Stimulated activated naive CD4-positive, alpha-beta T cell (primary cell): ENCODE measurements at regions not wholly inside any gene's neighbourhood (a gene's known extent, or its start where the extent isn't known, plus 50 kb on each side); places are given as distances from the start of the nearest gene placed in this dataset.
A peak's percentile ranks its signal among the peaks of the same experiment; 100 is the strongest.

Experiments used
- DNase-seq, 6 experiments: peaks; one replicate each; lab custom pipeline; 2025; lab: John Stamatoyannopoulos, UW

DNA sequence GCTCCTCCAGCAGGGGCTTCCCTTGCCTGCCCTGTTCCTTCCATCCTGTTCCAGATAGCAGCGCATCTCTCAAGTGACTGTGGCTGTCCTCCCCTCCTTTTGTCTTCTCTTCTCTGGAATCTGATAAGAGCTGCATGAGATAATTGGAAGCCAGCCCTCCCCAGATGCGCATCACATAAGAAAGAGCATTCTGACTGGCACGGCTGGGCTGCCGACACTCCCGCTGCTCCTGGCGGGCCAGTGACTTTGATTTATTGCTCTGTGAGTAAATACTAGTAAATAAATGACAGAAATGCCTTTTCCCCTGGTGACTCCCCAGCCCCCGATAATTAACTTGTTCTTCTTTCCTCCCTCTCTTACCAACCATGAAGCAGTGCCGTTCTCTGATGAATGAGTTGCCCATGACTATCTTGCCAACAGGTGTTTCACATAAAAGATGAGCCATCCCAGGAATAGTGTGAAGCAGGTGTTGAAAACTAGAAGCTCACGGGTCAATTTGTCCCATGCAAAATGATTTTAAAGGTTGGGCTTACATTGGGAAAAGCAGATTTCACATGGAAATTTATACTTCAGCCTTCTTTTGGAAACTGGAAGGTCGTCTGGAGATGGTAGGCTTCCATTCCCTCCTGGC, 212.3 kb downstream of the ERCC6L2 start:
- no peak for DNase-seq

GRCh38 chr9:96086936-96087571, 211.6 kb downstream of the ERCC6L2 start:
- no peak for DNase-seq

DNA sequence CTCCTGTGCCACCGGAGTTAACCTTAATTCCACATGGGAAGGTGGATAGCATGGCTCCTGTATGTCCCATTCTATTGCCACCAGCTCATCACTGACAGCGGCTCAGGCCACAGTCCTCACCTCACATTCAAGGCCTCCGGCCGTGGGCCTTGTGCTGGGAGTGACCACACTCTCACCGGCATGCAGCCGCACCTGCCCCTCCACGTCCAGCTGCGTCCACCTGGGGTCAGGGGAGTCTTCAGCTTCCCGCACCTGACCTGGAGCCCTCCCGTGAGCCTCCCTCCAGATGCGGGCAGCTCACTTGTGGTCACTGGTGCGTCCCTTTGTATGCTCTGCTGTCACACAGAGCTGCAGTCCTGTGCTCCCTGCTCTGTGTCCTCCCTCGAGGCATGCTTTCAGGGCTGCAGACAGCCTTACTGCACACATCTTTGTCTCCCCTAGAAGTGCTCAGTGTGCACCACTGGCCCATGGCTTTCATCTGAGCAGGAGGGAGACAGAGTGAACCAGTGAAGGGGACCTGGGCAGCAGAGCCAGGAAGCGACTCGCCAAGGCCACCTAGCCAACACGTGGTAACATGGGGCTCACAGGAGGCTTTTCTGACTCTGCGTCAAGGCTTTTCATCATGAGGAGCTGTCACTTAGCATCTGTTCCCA, 210.1 kb downstream of the ERCC6L2 start:
- no peak for DNase-seq

DNA sequence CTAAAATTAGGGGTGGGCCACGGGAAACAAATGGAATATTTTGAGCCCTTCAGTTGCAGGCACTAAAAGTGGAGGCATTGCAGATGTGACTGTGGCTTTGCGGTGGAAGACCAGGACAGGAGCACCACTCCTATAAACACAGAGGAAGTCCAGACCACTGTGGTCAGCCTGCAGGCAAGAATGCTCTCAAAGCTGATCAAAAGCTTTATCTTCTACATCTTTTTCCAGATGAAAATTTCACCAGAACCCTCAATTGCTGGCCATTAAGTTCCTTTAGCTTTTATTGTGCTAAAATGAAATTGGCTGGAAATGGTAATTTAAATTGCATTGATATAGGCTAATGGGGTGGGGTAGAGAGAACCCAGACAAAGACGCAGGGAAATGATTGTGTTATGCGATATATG, 208.8 kb downstream of the ERCC6L2 start:
- no peak for DNase-seq

GRCh38 chr9:96082516-96083232, 207.2 kb downstream of the ERCC6L2 start:
- DNase-seq = no peak

DNA sequence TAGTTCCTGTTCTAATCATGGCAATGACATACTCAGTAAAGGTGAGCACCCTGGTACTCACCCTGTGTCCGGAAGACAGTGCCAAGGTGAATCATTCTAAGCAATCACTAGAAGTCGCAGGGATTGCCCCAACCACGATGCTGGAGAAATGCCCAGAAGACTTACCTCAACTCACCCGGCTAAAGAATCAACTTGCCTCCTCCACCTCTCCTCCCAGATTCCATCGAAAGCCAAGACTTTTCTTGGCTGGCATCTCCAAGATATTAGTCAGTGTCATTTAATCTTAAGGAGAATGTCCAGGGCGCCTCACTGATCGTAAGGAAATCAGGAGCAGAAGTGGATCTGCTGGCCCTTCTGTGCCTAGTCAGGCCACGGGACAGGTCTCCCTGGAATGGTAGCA, 204.9 kb downstream of the ERCC6L2 start:
- DNase-seq = no peak

GRCh38 chr9:96079779-96080178, 204.3 kb downstream of the ERCC6L2 start:
- no peak for DNase-seq

- no peak for DNase-seq
Measured at GRCh38 chr9:96078897-96079490, 203.5 kb downstream of the ERCC6L2 start.

- no peak for DNase-seq
Measured at GRCh38 chr9:96075757-96076156, 200.3 kb downstream of the ERCC6L2 start.

- DNase-seq = no peak
Measured at GRCh38 chr9:96075111-96075510, 199.6 kb downstream of the ERCC6L2 start.

DNA sequence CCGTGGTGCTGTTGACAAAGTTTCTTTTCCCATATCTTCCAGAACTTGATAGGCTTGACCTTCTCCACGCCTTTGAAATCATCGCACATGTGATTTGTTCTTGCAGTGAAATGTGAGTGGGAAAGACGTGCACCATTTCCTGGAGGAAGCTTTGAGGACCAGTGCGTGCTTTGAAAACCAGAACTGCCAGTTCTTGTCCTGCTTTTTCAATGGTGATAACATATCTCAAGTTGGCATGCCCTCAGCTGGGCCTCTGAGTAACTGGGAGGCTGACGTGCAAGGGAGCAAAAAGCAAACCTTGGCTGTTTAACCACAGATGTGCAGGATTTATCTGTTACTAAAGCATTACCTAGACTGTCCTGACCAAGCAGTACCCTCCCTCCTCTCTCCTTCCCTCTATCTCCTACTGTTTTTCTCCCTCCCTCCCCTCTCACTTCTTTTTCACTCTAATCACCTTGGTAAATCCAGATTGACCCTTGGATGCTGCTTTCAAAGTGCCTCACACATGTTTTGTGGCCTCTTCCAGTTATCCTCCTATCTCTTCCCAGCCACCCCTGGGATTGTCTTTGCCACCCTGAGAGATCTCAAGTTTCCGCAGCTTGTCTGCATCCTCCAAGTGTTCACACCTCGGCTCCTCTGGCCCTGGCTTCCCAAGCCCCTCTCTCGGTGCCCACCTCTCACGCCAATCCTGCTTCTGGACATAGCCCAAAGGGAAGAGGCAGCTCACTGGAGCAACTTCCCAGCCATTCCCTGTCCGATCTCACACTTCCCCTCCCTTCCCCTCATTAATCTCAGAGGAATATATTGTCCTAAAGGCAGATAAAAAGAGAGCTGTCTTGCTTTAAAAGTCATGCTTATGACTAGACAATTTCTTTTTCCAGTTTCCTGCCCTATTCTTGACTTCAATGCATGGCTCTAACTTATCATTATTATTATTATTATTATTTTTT, 198.3 kb downstream of the ERCC6L2 start:
- DNase-seq = no peak

- no peak for DNase-seq
Measured at GRCh38 chr9:96072930-96073329, 197.4 kb downstream of the ERCC6L2 start.

DNA sequence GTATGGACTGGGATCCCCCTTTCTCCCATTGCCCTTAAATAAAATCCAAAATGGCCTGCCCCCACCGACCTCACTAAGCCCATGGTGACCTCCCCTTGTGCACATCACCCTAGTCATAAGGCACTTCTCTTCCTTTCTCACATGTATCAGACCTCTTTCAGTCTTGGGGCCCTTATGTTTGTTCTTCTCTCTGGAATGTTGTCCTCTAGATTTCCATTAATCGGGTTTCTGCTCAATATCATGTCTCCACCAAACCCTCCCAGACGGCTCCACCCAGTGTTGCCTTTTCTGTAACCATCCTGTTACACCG, 196.3 kb downstream of the ERCC6L2 start:
- no peak for DNase-seq

DNA sequence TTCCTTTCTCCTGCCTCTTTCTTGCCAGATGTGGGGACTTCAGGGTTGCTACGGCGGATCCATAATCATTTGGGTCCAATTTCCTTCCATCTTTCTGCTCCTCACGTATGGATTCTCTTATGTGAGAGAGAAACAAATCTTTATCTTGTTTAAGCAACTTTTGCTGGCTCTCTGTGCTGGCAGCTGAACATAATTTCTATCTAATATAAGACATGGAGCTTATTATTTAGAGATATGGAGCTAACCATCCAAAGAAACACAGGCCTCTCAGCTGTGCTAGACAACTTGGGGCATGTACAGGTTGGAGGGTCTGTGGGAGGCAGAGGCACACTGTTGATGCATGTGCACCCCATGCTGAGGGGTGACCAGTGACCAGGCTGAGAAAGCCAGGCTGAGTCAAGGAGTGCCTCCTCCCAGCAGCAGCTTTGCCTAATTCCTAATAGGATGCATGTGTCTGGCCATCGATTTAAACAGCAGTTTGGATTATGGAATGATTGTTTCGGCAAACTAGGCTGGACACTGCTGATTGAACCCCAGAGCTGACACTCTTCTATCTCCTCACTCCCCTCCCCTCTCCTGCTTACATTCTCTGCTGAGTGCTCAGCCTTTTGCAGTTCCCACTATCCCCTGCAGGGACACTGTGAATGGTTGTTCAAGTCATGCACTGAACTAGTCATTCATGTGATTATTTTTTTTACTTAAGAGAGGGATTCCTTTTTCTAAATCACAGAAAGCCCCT, 195.8 kb downstream of the ERCC6L2 start:
- peak in 1 of 6 experiments; percentile 15 for DNase-seq

DNA sequence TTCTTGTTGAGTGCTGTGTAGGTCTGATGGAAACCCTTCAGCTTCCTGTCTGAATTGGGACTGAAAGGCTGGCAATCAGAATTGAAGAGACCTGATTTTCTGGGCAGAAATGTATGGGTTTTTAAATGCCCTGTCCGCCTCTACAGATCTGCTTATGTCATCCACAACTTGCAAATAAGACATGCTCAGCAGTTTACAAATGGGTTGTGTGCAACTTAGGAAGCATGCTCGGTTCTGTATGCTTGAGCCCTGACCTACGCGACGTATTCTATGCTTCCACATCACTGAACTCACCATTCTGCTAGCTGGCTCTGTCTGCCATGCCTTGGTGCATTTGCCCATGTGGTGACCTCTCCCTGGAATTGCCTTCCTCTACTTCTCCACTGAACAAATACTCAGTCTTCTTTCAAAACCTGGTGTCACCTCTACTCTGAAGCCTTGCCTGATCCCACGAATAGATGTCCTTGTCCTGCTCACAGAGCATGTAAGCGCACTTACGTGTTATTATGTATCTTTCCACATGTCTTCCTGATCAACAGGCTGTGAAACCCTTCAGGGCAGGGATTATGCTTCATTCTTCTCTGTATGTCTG, 194.2 kb downstream of the ERCC6L2 start:
- DNase-seq = no peak

- no peak for DNase-seq
Measured at GRCh38 chr9:96068511-96068910, 193.0 kb downstream of the ERCC6L2 start.

DNA sequence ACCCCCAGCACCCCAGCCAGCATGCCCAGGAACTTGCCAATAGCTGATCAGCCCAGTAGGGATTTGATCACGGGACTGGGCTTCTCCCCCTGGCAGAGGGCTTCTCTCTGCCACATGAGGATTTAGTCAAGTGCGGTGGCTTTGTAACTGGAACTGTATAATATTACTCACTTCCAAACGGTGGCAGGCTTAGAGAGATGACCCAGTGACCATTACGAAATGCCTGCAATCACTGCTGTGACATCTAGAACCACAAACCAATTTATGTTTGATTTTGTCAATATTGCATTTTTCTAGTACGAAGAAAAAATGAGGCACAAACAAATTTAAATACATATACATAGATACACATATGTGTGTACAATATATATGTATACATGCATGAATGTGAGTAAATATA, 192.1 kb downstream of the ERCC6L2 start:
- DNase-seq = no peak

DNA sequence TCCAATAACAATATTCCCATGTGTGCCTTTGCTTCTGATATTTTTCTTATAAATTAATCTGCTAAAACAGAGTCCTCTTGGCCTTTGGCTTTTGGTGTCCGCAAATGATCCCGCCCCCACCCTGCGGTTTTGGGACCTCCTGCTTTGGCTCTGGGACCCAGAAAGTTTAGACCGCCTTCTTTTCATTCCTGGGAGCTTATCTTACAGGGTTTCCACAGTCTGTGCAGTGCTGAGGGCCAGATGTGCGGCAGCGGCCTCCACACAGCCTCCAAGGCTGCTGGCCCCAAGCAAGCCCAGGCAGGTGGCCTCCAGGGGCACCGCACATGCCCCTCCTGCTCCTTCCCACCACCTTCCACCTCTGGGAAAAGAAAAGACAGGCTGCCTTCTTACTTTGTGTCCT, 191.5 kb downstream of the ERCC6L2 start:
- DNase-seq = no peak

DNA sequence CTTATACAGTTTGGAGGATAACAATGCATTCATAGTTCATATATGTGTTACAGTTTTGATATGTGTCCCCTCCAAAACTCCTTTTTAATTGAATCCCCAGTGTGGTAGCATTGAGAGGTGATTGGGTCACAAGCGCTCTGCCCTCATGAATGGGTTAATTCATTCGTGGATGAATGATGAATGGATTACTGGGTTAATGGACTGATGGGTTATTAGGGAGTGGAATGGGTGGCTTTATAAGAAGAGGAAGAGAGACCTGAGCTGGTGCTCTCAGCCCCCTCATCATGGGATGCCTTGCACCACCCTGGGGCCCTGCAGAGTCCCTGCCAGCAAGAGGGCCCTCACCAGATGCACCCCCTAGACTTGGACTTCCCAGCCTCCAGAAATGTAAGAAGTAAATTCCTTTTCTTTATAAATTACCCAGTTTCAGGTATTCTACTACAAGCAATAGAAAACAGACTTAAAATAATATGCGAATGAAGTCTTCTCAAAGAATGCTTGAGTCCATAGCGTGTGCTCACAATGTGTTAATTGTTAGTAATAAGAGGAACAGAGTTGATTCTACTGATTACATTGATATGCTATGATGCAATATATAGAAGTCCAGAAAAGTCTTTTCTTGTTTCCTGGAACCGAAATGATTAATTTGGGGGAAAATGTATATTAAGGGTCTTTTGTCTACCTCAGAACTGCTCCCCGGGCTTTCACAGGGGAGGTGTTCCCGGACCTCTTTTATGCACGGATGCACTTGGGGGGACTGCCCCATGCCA, 190.2 kb downstream of the ERCC6L2 start:
- no peak for DNase-seq
